ENCODE measurements at regions not wholly inside any gene's neighbourhood (a gene's known extent, or its start where the extent isn't known, plus 50 kb on each side); places are given as distances from the start of the nearest gene placed in this dataset.

- no peak for TF ChIP-seq CTCF (IDR thresholded peaks at IDR 0.05)
- Histone ChIP-seq H3K4me3 (no peak overlapping the region), H3K9me3 (no peaks in the 10 kb centered on the region), H3K27ac (no peak overlapping the region), H3K4me1 (no peaks in the 10 kb centered on the region), H3K27me3 (no peaks in the 10 kb centered on the region), H3K36me3 (no peaks in the 10 kb centered on the region)
- intact Hi-C loops (cut with DNase I): no loop called here
- DNase-seq (ENCODE audit: low spot score in 2 of 2): no peak
Observed at GRCh38 chr12:74728006-74728405, 190.4 kb downstream of the ATXN7L3B start.

- Histone ChIP-seq H3K9me3 (no peaks in the 10 kb centered on the region), H3K27me3 (no peaks in the 10 kb centered on the region), H3K36me3 (no peaks in the 10 kb centered on the region), H3K4me3 (no peak overlapping the region), H3K4me1 (no peaks in the 10 kb centered on the region), H3K27ac (no peak overlapping the region)
- intact Hi-C loops (cut with DNase I): no loop called here
- no peak for TF ChIP-seq CTCF (IDR thresholded peaks at IDR 0.05)
- no peak for DNase-seq (ENCODE audit: low spot score in 2 of 2)
Observed at GRCh38 chr12:74732164-74732784, 194.6 kb downstream of the ATXN7L3B start.

GRCh38 chr12:74732826-74733225 is 195.2 kb downstream of the ATXN7L3B start:
- H3K27me3 ChIP-seq: no peaks in the 10 kb centered on the region
- H3K4me3 ChIP-seq: no peak overlapping the region
- intact Hi-C loops (cut with DNase I): no loop called here
- DNase-seq (ENCODE audit: low spot score in 2 of 2): no peak
- H3K9me3 ChIP-seq: no peaks in the 10 kb centered on the region
- no peak overlapping the region for H3K27ac ChIP-seq
- H3K36me3 ChIP-seq: no peaks in the 10 kb centered on the region
- no peaks in the 10 kb centered on the region for H3K4me1 ChIP-seq
- TF ChIP-seq CTCF (IDR thresholded peaks at IDR 0.05): no peak

- no peak overlapping the region for H3K27ac ChIP-seq
- TF ChIP-seq CTCF (IDR thresholded peaks at IDR 0.05): no peak
- H3K9me3 ChIP-seq: no peaks in the 10 kb centered on the region
- intact Hi-C loops (cut with DNase I): no loop called here
- no peak for DNase-seq (ENCODE audit: low spot score in 2 of 2)
- H3K27me3 ChIP-seq: no peaks in the 10 kb centered on the region
- no peaks in the 10 kb centered on the region for H3K36me3 ChIP-seq
- H3K4me3 ChIP-seq: no peak overlapping the region
- no peaks in the 10 kb centered on the region for H3K4me1 ChIP-seq
Observed at GRCh38 chr12:74741112-74741511, 203.5 kb downstream of the ATXN7L3B start.

GRCh38 chr12:74747305-74747704 is 209.7 kb downstream of the ATXN7L3B start:
- intact Hi-C loops (cut with DNase I): no loop called here
- no peak for TF ChIP-seq CTCF (IDR thresholded peaks at IDR 0.05)
- no peaks in the 10 kb centered on the region for H3K4me1 ChIP-seq
- no peak overlapping the region for H3K4me3 ChIP-seq
- H3K27ac ChIP-seq: no peak overlapping the region
- no peaks in the 10 kb centered on the region for H3K9me3 ChIP-seq
- H3K36me3 ChIP-seq: no peaks in the 10 kb centered on the region
- no peak for DNase-seq (ENCODE audit: low spot score in 2 of 2)
- no peaks in the 10 kb centered on the region for H3K27me3 ChIP-seq

GRCh38 chr12:74751441-74751840 is 213.8 kb downstream of the ATXN7L3B start:
- H3K27me3 ChIP-seq: no peaks in the 10 kb centered on the region
- no peak overlapping the region for H3K4me3 ChIP-seq
- intact Hi-C loops (cut with DNase I): no loop called here
- no peaks in the 10 kb centered on the region for H3K4me1 ChIP-seq
- TF ChIP-seq CTCF (IDR thresholded peaks at IDR 0.05): no peak
- H3K9me3 ChIP-seq: no peaks in the 10 kb centered on the region
- H3K36me3 ChIP-seq: no peaks in the 10 kb centered on the region
- no peak for DNase-seq (ENCODE audit: low spot score in 2 of 2)
- H3K27ac ChIP-seq: no peak overlapping the region

Data from ascending aorta (tissue), 2 donors.